ENCODE measurements at regions not wholly inside any gene's neighbourhood (a gene's known extent, or its start where the extent isn't known, plus 50 kb on each side); places are given as distances from the start of the nearest gene placed in this dataset.

DNA sequence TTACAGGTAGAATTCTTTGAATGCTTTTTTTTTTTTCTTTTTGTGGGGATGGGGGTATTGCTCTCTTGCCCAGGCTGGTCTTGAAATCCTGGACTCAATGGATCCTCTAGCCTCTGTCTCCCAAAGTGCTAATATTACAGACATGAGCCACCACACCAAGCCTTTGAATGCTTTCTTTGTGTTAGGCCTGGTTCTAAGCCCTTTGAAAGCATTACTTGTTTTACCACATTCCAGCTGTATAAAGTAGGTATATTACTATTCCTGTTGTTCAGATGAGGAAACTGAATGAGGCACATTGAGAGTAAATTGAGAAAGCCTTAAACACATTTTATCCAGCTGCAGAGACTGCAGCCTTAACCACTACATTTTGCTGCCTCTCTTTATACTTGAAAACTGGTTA, 841.8 kb upstream of the ADGRL4 start:
- no peak for DNase-seq

DNA sequence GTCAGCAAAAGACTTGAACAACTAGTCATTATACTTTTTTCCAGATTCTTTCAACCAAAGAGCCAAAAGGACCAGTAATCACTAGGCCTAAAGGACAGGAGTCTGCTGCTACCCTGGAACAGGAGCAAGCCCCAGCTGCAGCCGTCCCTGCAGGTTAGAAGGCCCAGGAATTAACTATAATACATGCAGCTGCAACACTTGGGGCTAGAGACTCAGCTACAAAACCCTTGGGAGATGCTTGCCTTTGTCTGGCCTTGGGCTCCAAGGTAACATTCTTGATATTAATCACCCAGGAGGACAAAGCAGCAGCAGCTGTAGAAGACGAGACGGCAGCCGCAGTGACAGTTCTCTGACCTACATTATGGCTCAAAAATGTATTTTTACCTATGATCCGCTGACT, 841.2 kb upstream of the ADGRL4 start:
- no peak for DNase-seq

DNA sequence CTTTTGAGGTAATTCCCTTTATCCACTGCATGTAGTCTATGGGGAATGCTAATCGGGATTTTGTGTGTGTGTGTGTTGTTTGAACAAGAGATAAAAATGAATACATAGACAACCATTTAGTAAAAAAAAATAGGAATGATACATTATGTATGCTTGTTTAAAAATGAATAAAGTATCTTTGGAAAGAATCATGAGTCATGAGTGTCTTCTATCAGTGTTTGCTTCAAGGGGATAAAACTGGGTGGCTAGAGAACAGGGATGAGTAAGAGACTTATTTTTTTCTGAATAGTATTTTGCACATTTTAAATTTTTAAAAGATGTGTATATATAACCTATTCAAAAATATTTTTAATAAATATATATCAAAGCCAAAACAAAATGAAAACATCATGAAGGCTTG, 839.4 kb upstream of the ADGRL4 start:
- no peak for DNase-seq

DNA sequence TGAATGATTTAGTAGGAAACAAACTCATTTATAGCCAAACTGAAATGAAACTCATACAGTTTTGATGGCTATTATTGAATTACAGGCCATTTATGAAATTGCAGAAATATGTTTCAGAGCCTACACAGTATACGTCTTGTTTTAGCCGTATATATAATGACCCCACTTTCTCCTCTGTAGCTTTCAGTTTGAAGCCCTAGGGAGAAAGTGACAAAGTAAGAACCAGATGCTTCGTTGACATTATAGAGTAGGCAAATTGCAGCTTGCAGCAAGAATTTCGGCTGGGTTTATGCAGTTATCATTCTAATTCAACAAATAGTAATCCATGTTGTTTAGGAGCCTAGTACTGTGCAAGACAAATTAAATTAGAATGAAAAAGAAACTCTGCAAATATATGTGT, 836.3 kb upstream of the ADGRL4 start:
- DNase-seq = no peak

DNA sequence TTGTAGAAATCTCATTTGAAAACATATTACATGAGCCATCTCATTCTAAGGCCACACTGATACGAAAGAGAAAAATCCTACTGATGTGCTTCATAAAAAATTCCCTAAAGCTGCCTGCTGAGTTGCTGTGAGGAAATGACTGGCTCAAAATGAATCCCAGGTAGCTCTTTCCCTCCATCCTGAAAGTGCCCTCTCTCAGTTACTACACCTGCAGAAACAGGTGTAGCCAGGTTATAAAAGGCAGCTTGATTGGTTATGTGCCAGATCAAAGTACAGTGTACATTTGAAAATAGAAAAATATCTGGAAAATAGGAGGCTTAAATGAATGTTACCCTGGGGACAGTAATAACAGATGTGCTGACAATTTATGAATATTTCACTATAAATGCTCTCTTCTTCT, 833.4 kb upstream of the ADGRL4 start:
- no peak for DNase-seq

DNA sequence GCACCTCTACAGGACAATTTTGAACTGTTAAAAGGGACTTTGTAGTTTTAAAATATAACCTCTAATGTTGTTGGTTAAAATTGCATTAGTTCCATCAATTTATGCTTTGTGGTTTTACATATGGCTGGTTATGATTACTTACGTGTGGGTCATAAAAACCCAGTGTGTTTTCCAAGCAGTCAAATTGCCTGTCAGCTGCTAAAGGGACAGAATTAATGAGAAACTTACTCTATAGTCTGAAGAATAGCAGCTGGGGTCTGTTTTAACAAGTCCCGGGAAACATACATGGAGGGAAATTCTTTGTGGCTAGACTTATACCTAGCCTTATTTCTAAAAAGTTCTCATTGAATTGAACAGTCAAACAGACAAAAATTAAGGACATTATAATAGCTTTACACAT, 820.9 kb upstream of the ADGRL4 start:
- no peak for DNase-seq

DNA sequence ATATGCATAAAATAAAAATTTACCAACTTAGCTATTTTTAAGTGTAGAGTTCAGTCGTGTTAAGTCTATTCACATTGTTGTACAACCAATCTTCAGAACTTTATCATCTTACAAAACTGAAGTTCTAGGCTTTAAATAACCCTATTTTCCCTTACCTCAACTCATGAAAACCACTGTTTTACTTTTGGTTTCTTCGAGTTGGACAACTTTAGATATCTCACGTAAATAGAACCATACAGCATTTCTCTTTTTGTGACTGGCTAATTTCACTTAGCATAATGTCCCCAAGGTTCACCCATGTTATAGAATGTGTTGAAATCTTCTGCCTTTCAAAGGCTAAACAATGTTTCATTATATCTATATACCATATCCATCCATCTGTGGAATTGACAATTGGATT, 819.0 kb upstream of the ADGRL4 start:
- no peak for DNase-seq

DNA sequence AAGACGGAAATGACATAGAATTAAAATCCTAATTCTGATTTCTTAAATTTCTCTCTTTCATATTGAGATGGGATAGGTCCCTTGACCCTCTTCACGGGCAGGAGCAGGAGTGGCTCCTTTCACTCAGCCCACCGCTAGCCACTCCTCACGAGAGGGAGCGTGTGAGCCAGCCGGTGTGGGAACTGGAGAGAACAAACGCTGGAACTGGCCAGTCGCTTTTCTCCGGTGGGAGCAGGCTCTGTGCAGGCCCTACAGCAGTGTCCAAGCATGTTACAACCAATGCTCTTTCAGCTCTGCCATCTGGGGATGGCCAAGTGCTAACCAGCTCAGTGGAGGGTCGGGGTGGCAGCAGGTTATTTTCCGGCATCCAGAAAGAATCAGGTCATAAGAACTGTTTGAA, 815.5 kb upstream of the ADGRL4 start:
- no peak for DNase-seq

DNA sequence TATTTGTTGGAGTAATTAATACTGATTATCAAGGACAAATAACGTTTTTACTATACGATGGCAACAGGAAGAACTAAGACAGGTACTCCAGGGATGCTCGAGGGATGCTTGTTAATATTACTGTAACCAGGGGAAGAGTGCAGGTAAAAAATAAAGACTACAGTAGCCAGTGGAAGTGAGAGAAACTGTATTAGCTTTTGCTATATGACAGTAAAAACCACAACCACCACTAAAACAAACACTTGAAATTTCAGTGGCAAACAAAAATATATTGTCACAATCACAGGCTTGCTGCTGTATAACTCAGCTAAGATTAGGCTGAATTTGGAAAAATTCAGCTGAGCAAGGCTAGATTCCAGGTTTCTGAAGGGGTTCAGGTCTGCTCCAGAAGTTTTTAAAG, 812.6 kb upstream of the ADGRL4 start:
- no peak for DNase-seq

DNA sequence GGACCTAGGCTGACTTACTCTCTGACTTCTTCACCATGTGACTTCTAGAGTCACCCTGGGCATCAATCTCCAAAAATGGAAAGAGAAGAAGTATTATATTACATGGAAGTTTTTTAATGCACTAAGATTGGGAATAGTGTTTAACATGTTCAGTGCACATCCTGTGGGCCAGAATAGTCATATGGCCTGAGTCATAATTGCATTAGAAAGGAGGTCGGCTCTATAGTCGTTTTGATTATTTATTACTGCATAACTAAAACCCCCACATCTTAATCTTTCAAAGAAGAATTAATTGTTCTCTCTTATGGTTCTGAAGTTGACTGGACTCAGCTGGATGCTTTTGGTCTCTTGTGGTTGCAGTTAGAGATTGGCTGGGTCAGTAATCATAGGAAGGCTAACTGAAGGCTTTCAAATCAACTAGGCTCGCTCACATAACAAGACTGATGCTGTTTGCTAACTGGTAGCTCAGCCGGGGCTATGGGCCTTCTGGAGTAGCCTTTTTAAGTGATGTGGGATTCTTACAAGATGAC, 810.6 kb upstream of the ADGRL4 start:
- DNase-seq = no peak

DNA sequence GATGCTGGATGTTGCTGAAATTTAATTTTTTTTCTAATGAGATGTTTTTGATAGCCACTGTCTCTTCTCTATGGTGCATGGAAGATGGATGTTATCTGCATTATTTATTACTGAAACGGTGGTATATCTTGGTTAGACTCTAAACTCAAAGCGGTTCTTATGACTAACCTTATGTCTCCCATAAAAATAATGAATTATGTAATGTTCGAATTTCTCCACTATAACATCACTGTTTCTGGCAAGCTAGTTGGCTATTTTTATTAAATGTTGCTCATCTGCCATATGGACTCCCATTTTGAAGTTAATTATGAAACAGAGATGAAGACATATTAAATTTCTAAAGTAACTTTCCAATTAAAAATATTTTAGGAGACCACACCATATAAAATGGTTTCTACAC, 808.6 kb upstream of the ADGRL4 start:
- no peak for DNase-seq

DNA sequence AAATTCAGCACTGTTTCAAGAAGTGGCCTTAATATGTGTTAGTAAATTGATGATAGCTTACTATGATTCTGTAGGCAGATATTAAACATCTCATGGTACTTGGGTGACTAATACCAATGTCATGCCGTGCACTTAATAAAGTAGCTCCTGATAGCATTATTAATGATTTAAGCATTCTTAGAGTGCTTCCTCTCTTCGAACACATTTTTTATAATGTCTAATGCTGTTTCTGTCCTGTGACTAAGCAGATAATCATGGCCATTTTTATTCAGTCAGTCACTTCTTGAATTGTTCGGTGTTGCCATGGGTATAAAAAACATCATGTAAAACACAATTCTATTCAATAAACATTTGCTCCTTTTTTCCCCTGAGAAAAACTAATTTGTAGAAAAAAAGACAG, 804.6 kb upstream of the ADGRL4 start:
- DNase-seq = no peak

DNA sequence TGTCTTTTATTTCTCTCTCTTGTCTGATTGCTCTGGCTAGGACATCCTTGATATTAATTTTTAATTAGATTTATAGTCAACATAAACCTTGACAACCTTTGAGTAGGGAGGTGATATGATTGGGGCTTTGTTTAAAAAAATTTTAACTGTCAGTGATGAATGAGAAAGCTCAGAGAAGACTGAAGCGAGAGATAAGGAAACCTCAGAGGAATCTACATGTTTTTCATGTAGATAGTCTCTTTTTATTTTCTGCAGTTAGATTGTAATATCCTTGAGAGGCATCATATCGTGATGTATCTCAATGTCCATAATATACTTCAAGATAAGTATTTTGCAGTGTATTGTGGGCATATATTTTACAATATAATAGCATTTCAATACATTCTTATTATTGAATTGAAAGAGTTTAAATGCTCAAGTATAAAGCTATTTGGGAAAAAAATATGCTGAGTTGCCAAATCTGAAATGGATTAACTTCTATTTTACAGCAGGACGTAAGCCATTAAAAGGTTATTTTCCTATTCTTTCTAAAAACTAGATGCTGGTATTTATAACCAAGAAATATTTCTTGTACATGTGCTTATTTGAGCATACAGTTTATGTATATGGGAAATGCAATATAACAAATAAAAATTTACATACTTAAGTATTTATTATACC, 802.4 kb upstream of the ADGRL4 start:
- no peak for DNase-seq

DNA sequence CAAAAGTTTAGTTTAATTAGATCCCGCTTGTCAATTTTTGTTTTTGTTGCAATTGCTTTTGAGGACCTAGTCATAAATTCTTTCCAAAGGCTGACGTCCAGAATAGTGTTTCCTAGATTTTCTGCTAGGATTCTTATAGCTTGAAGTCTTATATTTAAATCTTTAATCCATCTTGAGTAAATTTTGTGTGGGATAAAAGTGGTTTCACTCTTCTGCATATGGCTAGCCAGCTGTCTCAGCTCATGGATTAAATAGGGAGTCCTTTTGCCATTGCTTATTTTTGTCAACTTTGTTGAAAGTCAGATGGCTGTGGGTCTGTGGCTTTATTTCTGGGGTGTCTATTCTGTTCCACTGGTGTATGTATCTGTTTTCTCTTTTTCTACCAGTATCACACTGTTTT, 801.3 kb upstream of the ADGRL4 start:
- no peak for DNase-seq

DNA sequence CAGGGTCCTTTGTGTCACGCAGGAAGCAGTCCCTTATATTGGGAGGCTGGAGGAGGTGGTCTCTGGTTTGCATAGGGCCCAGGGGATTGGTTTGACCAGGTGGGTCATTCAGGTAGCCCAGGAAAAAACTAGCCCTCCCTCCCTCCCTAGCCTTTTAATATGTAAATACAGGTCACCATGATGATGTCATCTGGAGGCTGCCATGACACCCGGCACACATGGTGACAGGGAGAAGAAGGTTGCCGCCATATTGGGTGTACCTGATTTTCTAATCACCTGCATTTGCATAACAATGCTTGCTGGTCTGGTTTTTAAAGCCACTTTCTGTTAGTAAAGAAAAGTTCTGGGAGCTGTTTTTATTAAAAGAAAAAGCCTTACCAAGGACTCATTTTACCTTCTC, 791.0 kb upstream of the ADGRL4 start:
- DNase-seq = no peak

DNA sequence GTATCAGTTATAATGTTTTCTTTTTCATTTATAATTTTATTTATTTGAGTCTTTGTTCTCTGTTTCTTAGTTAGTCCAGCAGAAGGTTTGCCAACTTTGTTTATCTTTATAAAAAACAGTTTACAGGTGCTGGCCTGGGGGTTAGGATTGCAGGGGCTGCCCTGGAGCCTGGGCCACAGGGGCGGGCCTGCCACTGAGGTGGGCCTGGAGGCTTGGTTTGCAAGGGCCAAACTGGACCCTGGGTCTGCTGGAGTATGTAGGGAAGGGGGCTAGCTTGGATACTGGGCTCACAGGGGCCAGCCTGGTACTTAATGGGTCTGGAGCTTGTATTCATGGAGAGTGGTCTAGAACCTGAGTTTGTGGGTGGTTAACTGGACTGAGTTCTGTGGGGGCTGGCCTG, 789.9 kb upstream of the ADGRL4 start:
- no peak for DNase-seq

DNA sequence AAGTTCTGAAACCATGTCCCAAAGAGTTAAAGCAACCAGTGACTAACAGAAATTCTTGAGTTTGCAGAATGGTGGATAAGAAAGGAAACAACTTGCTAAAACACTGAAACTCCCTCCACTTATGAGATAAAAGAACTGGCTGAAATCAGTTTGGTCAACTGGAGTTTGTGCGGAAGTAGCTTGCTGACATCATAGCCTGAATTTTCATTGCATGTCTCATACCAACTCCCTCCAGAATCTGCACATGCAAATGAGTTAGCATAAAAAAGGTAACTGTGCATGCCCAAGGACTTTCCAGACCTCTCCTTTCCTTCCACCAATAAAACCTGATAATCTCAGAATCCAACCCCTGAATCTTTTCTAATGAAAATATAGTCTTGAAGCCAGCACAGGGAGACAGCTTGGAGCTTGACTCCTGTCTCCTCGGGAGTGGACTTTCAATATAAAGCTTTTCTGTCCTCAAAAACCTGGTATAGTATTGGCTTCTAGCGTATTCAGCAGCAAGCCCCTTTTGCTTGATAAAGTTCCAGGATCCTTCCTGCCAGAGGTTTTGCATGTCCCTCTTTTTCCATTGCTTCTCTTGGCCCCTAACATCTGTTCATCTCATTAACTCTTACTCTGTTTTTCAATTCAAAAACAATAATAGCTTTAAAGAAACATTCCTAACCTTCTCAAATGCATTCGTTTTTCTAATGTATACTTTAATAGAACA, 785.8 kb upstream of the ADGRL4 start:
- DNase-seq = no peak

DNA sequence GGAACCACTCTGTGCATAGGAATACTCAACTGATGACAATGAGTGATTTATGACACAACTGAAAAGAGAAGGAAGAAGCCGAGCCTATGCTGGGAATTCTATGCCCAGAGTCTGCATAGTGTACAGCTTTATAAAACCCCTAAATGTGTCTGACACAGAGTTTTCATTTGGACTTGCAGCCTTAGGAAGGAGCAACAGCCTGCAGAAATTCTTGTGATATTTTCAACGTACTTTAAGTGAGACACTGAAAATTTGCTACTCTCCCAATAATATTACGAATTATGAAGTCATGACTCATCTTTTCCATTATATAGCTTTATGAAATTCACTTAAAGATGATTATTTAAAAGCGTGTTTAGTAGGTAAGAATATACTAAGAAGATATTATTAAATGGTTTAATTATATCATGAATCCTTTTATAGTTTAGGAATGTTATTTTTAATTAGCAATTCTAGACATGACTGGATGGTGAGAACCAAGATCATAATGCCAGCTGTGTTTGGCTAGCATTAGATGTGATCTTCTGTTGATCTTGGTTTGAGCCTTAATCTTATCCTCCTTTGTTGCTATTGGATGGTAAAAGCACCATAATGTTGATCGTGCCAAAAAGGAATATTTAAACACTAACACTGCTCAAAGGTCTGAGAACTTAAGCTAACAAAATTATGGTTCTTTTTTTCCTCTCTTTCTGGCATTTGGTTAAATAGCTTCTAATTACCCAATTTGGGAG, 785.1 kb upstream of the ADGRL4 start:
- DNase-seq = no peak

DNA sequence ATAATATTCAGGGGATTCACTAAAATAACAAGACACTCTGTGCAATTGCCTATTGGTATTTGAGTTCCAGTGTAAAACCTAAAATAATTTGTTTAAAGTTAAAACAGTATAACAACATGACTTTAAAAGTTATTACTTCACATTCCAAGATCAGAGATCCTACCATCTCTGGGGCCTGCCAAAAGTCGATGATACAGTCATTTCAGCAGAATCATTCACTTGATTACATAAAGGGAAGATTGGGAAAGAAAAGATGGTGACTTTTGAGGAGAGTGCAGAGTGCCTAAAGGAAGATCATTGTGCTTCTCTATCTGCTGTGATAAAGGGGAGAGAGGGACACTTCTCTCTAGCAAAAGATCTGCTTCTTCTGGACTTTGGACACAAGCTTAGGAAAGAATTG, 784.4 kb upstream of the ADGRL4 start:
- DNase-seq = no peak

DNA sequence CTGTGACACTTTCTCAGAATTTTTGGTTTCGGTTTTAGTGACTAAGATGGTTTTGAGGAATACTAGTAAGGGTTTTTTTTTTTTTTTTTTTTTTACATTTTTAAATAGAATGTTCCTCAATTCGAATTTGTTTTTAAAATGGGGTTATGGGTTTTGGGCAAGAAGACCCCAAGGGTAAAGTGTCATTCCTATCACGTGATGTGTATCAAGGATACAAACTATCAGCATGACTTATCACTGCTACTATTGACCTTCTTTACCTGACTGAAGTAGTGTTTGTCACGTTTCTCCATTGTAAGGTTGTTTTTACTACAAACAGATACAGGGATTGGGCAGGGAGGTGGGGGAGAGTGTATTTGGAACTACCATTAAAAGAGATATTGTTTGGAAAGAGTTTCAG, 781.1 kb upstream of the ADGRL4 start:
- DNase-seq = no peak

DNA sequence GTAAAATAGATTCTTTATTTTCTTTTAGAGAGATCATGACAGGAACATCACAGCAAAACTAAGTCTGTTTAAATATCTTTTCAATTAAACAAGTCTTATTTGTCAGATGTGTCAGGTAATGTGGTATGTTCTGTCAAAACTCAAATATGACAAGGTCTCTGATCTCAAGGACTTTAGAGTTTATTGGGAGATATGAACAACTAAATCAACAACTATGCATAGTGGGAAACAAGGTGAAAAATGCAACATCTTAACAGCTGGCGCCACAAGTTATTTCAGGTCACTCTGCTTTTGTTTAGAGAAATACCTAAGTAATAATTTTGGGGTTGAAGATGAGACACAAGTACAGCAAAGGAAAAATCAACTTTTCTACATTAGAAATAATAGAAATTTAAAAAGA, 779.4 kb upstream of the ADGRL4 start:
- no peak for DNase-seq

DNA sequence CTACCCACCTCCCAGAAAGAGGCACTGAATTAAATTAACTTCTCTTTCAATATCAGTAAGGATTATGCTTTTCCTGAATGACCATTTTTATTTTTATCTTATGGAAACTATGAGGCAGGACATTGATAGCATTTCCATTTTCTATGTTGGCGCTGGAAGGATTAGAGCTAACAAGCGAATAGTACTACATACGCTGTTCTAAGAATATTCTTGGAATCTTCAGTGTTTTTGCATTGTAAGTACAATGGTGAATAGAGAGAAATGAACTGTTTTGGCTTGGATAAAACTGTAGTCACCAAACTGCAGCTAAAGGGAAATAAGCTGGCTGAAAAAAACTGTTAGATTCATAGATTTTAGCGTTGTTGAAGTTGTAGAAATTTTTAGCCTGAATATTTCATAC, 779.0 kb upstream of the ADGRL4 start:
- DNase-seq = no peak

DNA sequence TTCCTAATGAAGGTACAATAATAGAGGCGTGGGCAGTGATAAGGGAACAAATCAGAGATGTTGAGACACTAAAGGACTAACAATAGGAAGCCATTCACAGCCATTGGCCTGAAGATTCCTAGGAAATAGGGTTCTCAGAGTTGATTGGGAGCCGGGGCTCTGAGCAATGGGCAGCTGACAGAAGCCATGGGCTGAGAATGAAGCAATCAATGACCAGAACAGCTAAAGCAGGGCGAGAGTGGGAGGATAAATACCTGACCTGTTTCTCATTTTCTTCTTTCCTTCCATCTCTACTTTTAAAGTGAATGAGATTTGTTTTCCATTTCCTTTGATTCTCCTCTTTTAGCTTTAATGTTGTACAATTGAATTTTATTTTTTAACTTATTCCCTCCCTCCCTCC, 774.7 kb upstream of the ADGRL4 start:
- no peak for DNase-seq

Data from CD4-positive, alpha-beta T cell treated with Interleukin-15 for 1 hour (primary cell).